ENCODE measurements at regions not wholly inside any gene's neighbourhood (a gene's known extent, or its start where the extent isn't known, plus 50 kb on each side); places are given as distances from the start of the nearest gene placed in this dataset.
"Not testable (repeated sequence)": the region's sequence is repeated elsewhere in the genome, so short reads cannot be mapped to it uniquely, and the experiment has no call there.

GRCh38 chr13:85549819-85550218 lies 249.4 kb downstream of the SLITRK6 start:
- DNase-seq, result no peak
- H3K27me3 Mint-ChIP-seq, result no peaks in the 10 kb centered on the region
- no peak overlapping the region for H3K27ac Mint-ChIP-seq
- H3K36me3 Mint-ChIP-seq, result no peaks in the 10 kb centered on the region
- H3K4me1 Mint-ChIP-seq, result no peaks in the 10 kb centered on the region
- H3K9me3 Mint-ChIP-seq, result peaks cover 5% of the 10 kb centered on the region
- no peak overlapping the region for H3K4me3 Mint-ChIP-seq

- not testable (repeated sequence) for H3K27me3 Mint-ChIP-seq, DNase-seq, H3K4me1 Mint-ChIP-seq, H3K27ac Mint-ChIP-seq, H3K9me3 Mint-ChIP-seq, H3K4me3 Mint-ChIP-seq, H3K36me3 Mint-ChIP-seq
Observed at GRCh38 chr13:85548845-85549244, 250.4 kb downstream of the SLITRK6 start.

GRCh38 chr13:85545771-85546170 lies 253.4 kb downstream of the SLITRK6 start:
- no peak for DNase-seq
- no peak overlapping the region for H3K27ac Mint-ChIP-seq
- H3K9me3 Mint-ChIP-seq, result peaks cover 5% of the 10 kb centered on the region
- peaks cover 12% of the 10 kb centered on the region for H3K4me1 Mint-ChIP-seq
- H3K27me3 Mint-ChIP-seq, result no peaks in the 10 kb centered on the region
- H3K4me3 Mint-ChIP-seq, result no peak overlapping the region
- no peaks in the 10 kb centered on the region for H3K36me3 Mint-ChIP-seq

- no peaks in the 10 kb centered on the region for H3K36me3 Mint-ChIP-seq
- H3K27ac Mint-ChIP-seq, result no peak overlapping the region
- no peaks in the 10 kb centered on the region for H3K27me3 Mint-ChIP-seq
- no peak for DNase-seq
- peaks cover 5% of the 10 kb centered on the region for H3K9me3 Mint-ChIP-seq
- H3K4me1 Mint-ChIP-seq, result peaks cover 12% of the 10 kb centered on the region
- H3K4me3 Mint-ChIP-seq, result no peak overlapping the region
Observed at GRCh38 chr13:85544756-85545155, 254.5 kb downstream of the SLITRK6 start.

- no peaks in the 10 kb centered on the region for H3K9me3 Mint-ChIP-seq
- H3K27ac Mint-ChIP-seq, result no peak overlapping the region
- H3K4me1 Mint-ChIP-seq, result peaks cover 12% of the 10 kb centered on the region
- H3K4me3 Mint-ChIP-seq, result no peak overlapping the region
- DNase-seq, result no peak
- H3K36me3 Mint-ChIP-seq, result no peaks in the 10 kb centered on the region
- no peaks in the 10 kb centered on the region for H3K27me3 Mint-ChIP-seq
Observed at GRCh38 chr13:85543144-85543543, 256.1 kb downstream of the SLITRK6 start.

GRCh38 chr13:85541476-85541875 lies 257.7 kb downstream of the SLITRK6 start:
- Mint-ChIP-seq H3K27me3 (no peaks in the 10 kb centered on the region), H3K4me3 (no peak overlapping the region), H3K27ac (no peak overlapping the region), H3K9me3 (no peaks in the 10 kb centered on the region), H3K4me1 (peaks cover 12% of the 10 kb centered on the region), H3K36me3 (no peaks in the 10 kb centered on the region)
- no peak for DNase-seq

- H3K36me3 Mint-ChIP-seq, result no peaks in the 10 kb centered on the region
- peaks cover 10% of the 10 kb centered on the region for H3K4me1 Mint-ChIP-seq
- DNase-seq, result no peak
- no peaks in the 10 kb centered on the region for H3K27me3 Mint-ChIP-seq
- H3K27ac Mint-ChIP-seq, result no peak overlapping the region
- H3K4me3 Mint-ChIP-seq, result no peak overlapping the region
- no peaks in the 10 kb centered on the region for H3K9me3 Mint-ChIP-seq
Observed at GRCh38 chr13:85538957-85539356, 260.3 kb downstream of the SLITRK6 start.

- Mint-ChIP-seq H3K27ac (no peak overlapping the region), H3K27me3 (no peaks in the 10 kb centered on the region), H3K9me3 (no peaks in the 10 kb centered on the region), H3K36me3 (no peaks in the 10 kb centered on the region), H3K4me1 (peaks cover 6% of the 10 kb centered on the region), H3K4me3 (no peak overlapping the region)
- DNase-seq, result no peak
Observed at GRCh38 chr13:85537601-85538000, 261.6 kb downstream of the SLITRK6 start.

- H3K27me3 Mint-ChIP-seq, result no peaks in the 10 kb centered on the region
- H3K4me1 Mint-ChIP-seq, result peaks cover 6% of the 10 kb centered on the region
- no peaks in the 10 kb centered on the region for H3K9me3 Mint-ChIP-seq
- no peak overlapping the region for H3K27ac Mint-ChIP-seq
- DNase-seq, result no peak
- H3K4me3 Mint-ChIP-seq, result no peak overlapping the region
- no peaks in the 10 kb centered on the region for H3K36me3 Mint-ChIP-seq
Observed at GRCh38 chr13:85536706-85537105, 262.5 kb downstream of the SLITRK6 start.

- Mint-ChIP-seq H3K27me3 (no peaks in the 10 kb centered on the region), H3K27ac (no peak overlapping the region), H3K9me3 (no peaks in the 10 kb centered on the region), H3K36me3 (no peaks in the 10 kb centered on the region), H3K4me3 (no peak overlapping the region), H3K4me1 (no peaks in the 10 kb centered on the region)
- DNase-seq, result no peak
Observed at GRCh38 chr13:85535316-85536084, 263.7 kb downstream of the SLITRK6 start.

GRCh38 chr13:85533911-85534310 lies 265.3 kb downstream of the SLITRK6 start:
- no peaks in the 10 kb centered on the region for H3K27me3 Mint-ChIP-seq
- H3K36me3 Mint-ChIP-seq, result no peaks in the 10 kb centered on the region
- no peaks in the 10 kb centered on the region for H3K4me1 Mint-ChIP-seq
- no peak overlapping the region for H3K27ac Mint-ChIP-seq
- H3K4me3 Mint-ChIP-seq, result no peak overlapping the region
- no peak for DNase-seq
- H3K9me3 Mint-ChIP-seq, result no peaks in the 10 kb centered on the region

GRCh38 chr13:85529218-85529594 lies 270.0 kb downstream of the SLITRK6 start:
- H3K4me3 Mint-ChIP-seq, result no peak overlapping the region
- no peak for DNase-seq
- no peaks in the 10 kb centered on the region for H3K4me1 Mint-ChIP-seq
- no peaks in the 10 kb centered on the region for H3K27me3 Mint-ChIP-seq
- H3K9me3 Mint-ChIP-seq, result no peaks in the 10 kb centered on the region
- H3K27ac Mint-ChIP-seq, result no peak overlapping the region
- no peaks in the 10 kb centered on the region for H3K36me3 Mint-ChIP-seq

GRCh38 chr13:85528491-85529217 lies 270.6 kb downstream of the SLITRK6 start:
- no peak overlapping the region for H3K27ac Mint-ChIP-seq
- no peaks in the 10 kb centered on the region for H3K36me3 Mint-ChIP-seq
- H3K4me1 Mint-ChIP-seq, result no peaks in the 10 kb centered on the region
- DNase-seq, result no peak
- no peaks in the 10 kb centered on the region for H3K9me3 Mint-ChIP-seq
- no peak overlapping the region for H3K4me3 Mint-ChIP-seq
- H3K27me3 Mint-ChIP-seq, result no peaks in the 10 kb centered on the region

- Mint-ChIP-seq H3K27me3 (no peaks in the 10 kb centered on the region), H3K27ac (no peak overlapping the region), H3K36me3 (no peaks in the 10 kb centered on the region), H3K4me3 (no peak overlapping the region), H3K9me3 (no peaks in the 10 kb centered on the region), H3K4me1 (no peaks in the 10 kb centered on the region)
- DNase-seq, result no peak
Observed at GRCh38 chr13:85527316-85527715, 271.9 kb downstream of the SLITRK6 start.

GRCh38 chr13:85525411-85525810 lies 273.8 kb downstream of the SLITRK6 start:
- Mint-ChIP-seq H3K4me1 (no peaks in the 10 kb centered on the region), H3K27me3 (no peaks in the 10 kb centered on the region), H3K9me3 (no peaks in the 10 kb centered on the region), H3K27ac (no peak overlapping the region), H3K36me3 (no peaks in the 10 kb centered on the region), H3K4me3 (no peak overlapping the region)
- DNase-seq, result no peak

GRCh38 chr13:85521657-85522056 lies 277.6 kb downstream of the SLITRK6 start:
- no peak overlapping the region for H3K4me3 Mint-ChIP-seq
- no peak overlapping the region for H3K27ac Mint-ChIP-seq
- DNase-seq, result no peak
- no peaks in the 10 kb centered on the region for H3K4me1 Mint-ChIP-seq
- no peaks in the 10 kb centered on the region for H3K36me3 Mint-ChIP-seq
- H3K9me3 Mint-ChIP-seq, result no peaks in the 10 kb centered on the region
- no peaks in the 10 kb centered on the region for H3K27me3 Mint-ChIP-seq

All from activated naive CD8-positive, alpha-beta T cell treated with anti-CD3 and anti-CD28 coated beads for 36 hours (primary cell).